ENCODE measurements at regions not wholly inside any gene's neighbourhood (a gene's known extent, or its start where the extent isn't known, plus 50 kb on each side); places are given as distances from the start of the nearest gene placed in this dataset.

DNA sequence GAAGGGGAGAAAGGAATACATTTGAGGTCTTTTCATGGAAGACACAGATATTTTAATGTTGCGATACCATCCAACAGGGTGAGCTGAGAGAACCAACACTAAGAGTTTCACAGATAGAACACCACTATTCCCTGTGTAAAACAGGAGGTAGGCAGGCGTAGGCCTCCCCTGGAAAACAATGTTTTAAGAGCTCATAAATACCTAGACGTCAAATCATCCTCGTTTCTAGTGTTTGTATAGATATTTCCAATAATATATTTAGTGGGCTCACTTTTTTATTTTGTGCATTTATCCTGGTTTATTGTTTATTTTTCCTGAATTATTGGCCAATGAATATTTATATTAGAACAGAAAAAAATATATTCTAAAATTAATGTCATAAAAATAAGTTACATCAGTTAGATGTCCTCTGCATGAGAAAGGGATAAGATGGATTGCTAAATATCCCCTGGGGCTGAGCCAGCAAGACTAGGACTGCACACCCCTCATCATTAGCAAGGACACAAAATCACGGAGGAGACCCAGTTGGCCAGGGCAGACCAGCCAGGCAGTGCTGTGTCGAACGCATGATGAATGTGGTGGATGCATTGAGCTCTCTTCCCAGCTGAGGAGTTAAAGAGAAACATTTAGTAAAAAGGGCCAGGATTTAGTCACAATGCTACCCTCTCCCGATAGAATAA lies 380.5 kb downstream of the C6orf118 start:
- TF ChIP-seq L3MBTL2 (conservative IDR thresholded peaks at IDR 0.05) (no peak), SUZ12 (IDR thresholded peaks at IDR 0.05) (no peak), NFRKB (IDR thresholded peaks at IDR 0.05) (no peak), LEF1 (IDR thresholded peaks at IDR 0.05; ENCODE audit: borderline replicate concordance) (no peak), ZNF384 (IDR thresholded peaks at IDR 0.05) (no peak)

Measured in HEK293T (cell line).